DND-41 (cell line): ENCODE measurements at regions not wholly inside any gene's neighbourhood (a gene's known extent, or its start where the extent isn't known, plus 50 kb on each side); places are given as distances from the start of the nearest gene placed in this dataset.

Experiments
- EZH2 ChIP-seq: IDR thresholded peaks from 3 replicates; pipeline ENCODE4 v1.6.1; 2012; ENCODE audit warnings: borderline replicate concordance, low read depth, mild to moderate bottlenecking, moderate library complexity, low read length, inconsistent platforms; ENCODE audit not compliant: severe bottlenecking
- TF ChIP-seq, protein P1 (sequence below): IDR thresholded peaks from 2 replicates; pipeline ENCODE4 v1.5.1; 2012; ENCODE audit warnings: borderline replicate concordance, low read length, moderate library complexity, mild to moderate bottlenecking; ENCODE audit not compliant: poor library complexity, severe bottlenecking; ENCODE audit errors: extremely low read depth

DNA sequence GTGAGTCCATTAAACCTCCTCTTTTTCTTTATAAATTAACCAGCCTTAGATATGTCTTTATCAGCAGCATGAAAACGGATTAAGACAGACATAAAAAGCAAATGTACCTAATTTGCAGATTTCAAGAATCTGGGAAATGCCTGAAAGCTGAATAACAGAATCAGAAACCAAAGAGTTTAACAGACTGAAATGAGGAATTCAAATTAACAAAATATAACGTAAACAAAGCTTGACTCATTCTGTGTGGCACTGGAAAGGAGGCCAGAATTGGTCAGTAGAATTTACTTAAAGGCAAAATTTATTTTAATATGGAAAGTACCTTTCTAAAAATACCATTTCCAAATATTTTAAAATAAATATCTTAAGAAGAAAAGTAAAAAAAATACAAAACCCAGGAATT is 540.6 kb upstream of the HTR2A start:
- TF ChIP-seq, protein P1, sequence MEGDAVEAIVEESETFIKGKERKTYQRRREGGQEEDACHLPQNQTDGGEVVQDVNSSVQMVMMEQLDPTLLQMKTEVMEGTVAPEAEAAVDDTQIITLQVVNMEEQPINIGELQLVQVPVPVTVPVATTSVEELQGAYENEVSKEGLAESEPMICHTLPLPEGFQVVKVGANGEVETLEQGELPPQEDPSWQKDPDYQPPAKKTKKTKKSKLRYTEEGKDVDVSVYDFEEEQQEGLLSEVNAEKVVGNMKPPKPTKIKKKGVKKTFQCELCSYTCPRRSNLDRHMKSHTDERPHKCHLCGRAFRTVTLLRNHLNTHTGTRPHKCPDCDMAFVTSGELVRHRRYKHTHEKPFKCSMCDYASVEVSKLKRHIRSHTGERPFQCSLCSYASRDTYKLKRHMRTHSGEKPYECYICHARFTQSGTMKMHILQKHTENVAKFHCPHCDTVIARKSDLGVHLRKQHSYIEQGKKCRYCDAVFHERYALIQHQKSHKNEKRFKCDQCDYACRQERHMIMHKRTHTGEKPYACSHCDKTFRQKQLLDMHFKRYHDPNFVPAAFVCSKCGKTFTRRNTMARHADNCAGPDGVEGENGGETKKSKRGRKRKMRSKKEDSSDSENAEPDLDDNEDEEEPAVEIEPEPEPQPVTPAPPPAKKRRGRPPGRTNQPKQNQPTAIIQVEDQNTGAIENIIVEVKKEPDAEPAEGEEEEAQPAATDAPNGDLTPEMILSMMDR: no peak
- TF ChIP-seq EZH2: no peak
